GM21723 (cell line): ENCODE measurements at regions not wholly inside any gene's neighbourhood (a gene's known extent, or its start where the extent isn't known, plus 50 kb on each side); places are given as distances from the start of the nearest gene placed in this dataset.
"Not testable (repeated sequence)": the region's sequence is repeated elsewhere in the genome, so short reads cannot be mapped to it uniquely, and the experiment has no call there.

ENCODE experiments used
- ATAC-seq: cut with Tn5 transposase; IDR thresholded peaks from one replicate; pipeline ENCODE4 v1.9.1; 2021; ENCODE audit warnings: mild to moderate bottlenecking, moderate library complexity; ENCODE audit not compliant: unreplicated experiment

DNA sequence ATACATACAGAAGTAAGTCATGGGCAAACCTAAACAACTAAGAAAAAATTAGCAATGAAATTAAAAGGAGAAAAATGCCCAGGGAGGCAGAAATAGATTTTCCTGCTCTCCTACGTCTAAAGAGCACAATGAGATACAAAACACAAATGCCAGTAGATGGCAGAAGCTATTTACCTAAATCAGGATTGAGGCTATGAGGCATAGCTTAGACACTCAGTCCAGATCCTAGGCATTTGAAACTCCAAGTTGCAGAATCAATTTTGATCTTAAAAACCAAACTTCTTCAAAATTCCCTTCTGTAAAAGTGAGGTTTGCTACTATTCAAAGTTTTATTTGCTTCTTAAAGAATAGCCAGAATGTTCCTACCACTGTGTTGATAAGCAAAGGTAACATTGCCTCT, 368.6 kb downstream of the DAD1 start:
- no peak for ATAC-seq

GRCh38 chr14:22218728-22219127, 370.3 kb downstream of the DAD1 start:
- no peak for ATAC-seq

DNA sequence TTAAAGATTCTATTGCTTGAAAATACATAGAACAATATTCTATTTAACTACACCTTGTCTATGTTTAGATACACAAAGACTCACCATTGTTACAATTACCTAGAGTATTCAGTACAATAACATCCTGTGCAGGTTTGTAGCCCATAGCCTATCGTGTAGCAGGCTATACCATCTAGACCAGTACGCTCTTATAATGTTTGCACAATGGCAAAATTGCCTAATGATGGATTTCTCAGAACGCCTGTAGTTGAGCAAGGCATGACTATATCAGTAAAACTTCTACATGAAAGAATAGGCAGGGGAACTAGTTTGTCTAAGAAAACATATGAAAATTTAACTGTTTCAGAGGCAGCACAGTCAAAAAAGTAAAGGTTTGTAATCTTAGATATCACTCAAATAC, 375.9 kb downstream of the DAD1 start:
- ATAC-seq = no peak

- no peak for ATAC-seq
Measured at GRCh38 chr14:22210906-22211305, 378.1 kb downstream of the DAD1 start.

GRCh38 chr14:22210026-22210425, 379.0 kb downstream of the DAD1 start:
- ATAC-seq = no peak

GRCh38 chr14:22203036-22203435, 386.0 kb downstream of the DAD1 start:
- no peak for ATAC-seq

GRCh38 chr14:22202313-22202712, 386.7 kb downstream of the DAD1 start:
- ATAC-seq = no peak

DNA sequence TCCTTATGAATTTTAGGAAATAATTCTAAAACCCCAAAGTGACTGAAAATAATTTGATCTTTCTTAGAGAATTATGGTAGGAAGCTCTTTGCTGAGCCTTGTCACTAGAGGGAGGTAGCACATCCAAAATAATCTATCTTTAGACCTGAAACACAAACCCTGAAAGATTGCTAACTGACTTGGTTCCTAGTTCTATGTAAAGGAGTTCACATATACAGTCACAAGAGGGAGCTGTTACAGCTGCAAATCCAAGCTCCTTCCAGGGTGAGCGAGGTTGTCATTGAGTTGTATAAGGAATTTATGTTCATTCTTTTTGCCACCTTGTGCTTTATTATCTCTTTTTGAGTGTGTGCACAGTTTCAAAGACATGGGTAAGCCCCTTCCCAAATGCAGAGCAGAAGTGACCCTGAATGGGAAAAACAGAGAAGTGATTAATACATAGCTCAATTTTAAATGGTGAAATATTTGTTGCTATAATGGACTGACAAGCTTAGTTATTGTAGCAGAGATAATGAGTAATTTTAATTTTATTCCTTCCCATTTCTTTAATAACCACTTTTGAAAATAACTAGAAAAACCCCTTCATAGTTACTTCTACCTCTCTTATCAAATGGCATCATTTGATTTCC, 387.9 kb downstream of the DAD1 start:
- peak; percentile 66 for ATAC-seq

DNA sequence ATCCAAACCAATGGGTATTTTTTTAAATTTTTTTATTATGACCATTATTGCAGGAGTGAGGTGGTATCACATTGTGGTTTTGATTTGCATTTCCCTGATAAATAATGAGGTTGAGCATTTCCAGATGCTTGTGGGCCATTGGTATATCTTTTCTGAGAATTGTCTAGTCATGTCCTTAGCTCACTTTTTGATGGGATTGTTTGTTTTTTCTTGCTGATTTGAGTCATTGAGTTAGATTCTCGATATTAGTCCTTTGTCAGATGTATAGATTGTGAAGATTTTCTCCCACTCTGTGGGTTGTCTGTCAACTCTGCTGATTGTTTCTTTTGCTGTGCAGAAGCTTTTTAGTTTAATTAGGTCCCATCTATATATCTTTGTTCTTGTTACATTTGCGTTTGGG, 388.9 kb downstream of the DAD1 start:
- not testable (repeated sequence) for ATAC-seq

- ATAC-seq = no peak
Measured at GRCh38 chr14:22194664-22195063, 394.4 kb downstream of the DAD1 start.

DNA sequence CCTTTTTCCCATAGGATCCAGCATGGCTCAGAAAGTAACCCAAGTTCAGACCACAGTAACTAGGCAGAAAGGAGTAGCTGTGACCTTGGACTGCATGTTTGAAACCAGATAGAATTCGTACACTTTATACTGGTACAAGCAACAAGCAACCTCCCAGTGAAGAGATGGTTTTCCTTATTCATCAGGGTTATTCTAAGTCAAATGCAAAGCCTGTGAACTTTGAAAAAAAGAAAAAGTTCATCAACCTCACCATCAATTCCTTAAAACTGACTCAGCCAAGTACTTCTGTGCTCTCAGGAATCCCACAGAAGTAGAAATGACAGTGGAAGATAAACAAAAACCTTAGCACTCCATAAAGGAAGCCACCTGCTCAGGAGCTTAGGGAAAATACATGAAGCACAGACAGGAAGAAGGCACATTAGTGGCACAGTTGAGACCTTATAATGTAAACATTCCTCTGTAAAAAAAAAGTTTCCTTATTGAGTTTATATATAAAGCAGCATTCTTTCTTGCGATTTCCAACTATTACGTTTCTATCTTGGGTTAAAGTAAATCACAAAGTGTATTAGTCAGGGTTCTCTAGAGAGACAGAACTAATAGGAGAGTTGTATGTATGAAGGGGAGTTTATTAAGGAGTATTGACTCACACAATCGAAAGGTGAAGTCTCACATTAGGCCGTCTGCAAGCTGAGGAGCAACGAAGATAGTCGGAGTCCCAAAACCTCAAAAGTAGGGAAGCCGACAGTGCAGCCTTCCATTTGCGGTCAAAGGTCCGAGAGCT, 398.4 kb downstream of the DAD1 start:
- ATAC-seq = no peak

GRCh38 chr14:22189881-22190280, 399.1 kb downstream of the DAD1 start:
- ATAC-seq = no peak

- no peak for ATAC-seq
Measured at GRCh38 chr14:22188318-22188717, 400.7 kb downstream of the DAD1 start.

GRCh38 chr14:22185789-22186188, 403.2 kb downstream of the DAD1 start:
- ATAC-seq = no peak

GRCh38 chr14:22185191-22185590, 403.8 kb downstream of the DAD1 start:
- no peak for ATAC-seq

- no peak for ATAC-seq
Measured at GRCh38 chr14:22184830-22185168, 404.2 kb downstream of the DAD1 start.

DNA sequence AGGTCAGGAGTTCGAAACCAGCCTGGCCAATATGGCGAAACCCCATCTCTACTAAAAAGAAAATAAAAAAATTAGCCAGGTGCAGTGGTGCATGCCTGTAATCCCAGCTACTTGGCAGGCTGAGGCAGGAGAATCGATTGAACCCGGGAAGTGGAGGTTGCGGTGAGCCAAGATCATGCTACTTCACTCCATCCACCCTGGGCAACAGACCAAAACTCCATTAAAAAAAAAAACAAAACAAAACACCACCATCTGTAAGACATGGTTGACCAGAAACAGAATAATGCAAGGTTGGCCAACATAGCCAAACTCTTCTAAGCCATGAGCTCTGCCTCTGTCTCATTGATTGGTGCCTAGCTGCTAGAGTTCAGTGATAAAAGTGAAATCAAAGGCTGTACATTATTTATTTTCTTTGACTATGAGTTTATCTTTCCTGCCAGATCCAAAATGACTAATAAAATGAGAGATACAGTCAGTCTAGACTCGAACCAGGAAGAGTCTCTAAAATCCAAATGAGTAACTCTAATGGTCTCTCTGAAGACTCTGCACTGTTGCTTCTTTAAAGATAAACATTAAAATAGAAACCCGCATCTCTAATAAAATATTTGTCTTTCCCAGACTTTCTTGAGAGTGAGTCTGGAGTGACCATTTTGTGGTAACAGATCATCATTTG, 404.7 kb downstream of the DAD1 start:
- no peak for ATAC-seq

DNA sequence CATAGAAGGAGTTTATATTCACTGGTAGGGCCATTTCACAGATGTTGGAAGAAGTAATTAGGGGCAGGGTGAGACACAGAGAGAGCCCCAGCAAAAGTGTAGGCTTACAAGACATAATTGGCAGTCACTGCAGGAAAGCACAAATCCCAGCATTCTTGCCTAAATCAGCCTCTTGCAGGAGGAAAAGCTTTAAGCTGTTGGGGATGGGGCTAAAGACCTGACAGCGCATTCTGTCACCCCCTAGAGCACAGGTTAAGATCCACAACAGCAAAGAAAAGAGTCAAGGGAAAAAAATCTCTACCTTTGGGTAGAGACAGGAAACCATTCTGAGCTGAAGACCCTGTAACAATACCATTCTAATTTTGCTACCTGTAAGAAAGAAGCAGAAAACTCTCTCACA, 409.0 kb downstream of the DAD1 start:
- ATAC-seq = no peak

DNA sequence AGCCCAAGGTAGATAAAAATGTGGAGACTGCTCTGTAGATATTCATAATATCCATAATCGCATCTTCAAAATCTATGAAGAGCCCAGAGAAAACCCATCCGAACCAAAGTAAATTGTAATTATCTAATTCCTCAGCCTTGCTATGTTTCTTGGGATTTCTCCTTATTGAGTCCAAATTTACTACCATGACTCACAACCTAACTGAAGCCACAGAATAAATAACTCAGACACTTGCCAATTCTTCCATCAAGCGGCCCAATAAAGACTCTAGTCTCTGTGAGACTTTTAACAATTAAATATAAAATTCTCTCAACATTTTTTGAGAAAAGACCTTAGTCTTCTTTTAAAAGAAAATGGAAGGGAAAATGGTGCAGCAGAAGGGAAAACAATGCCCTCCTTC, 409.8 kb downstream of the DAD1 start:
- ATAC-seq = no peak

DNA sequence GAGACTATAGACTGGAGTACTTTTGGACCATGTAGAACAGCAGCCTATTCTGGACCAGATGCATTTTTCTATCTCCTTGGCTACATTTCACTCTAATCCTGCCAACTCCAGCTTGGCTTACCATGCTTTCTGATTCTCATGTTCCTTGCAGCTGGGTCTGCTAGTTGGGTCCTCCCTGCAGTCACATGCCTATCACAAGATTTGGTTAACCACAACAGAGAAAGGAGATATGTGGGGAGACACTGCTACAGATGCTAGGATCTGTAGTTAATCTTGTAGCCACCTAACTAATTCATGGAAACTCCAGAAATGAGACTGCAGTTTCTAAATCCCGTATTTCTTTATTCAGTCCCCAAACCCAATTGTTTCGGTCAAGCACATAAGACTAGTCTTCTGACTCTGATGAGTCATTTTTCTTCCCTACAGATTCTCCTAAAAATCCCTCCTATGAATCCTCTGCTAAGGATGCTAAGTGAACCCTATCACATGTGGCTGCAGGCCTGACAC, 410.6 kb downstream of the DAD1 start:
- no peak for ATAC-seq

- no peak for ATAC-seq
Measured at GRCh38 chr14:22177870-22178269, 411.2 kb downstream of the DAD1 start.

GRCh38 chr14:22176957-22177356, 412.1 kb downstream of the DAD1 start:
- no peak for ATAC-seq
